ENCODE measurements at regions not wholly inside any gene's neighbourhood (a gene's known extent, or its start where the extent isn't known, plus 50 kb on each side); places are given as distances from the start of the nearest gene placed in this dataset.

DNA sequence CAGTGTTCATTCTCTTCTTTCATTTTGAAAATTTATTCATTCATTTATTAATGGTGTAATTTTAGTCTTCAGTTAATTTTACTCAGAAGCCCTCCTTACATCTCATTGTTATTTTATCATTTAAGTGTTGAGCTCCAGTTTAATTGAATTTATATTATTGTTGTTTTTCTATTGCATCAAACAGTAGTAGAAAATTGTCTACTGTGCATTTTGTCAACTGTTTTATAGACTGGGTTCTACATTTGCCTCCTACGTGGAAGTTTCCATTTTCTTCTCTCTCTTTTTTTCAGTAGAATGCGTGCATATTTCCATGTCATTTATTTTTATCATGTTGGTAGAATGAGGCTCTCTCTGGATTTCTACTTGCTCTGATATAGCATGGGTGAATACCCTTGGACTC lies 487.4 kb downstream of the NR2F2 start:
- Histone ChIP-seq H3K4me3 (ENCODE audit: low read length) (no peak overlapping the region), H3K9me3 (replicated peaks; ENCODE audit: insufficient read depth, low read length) (no peaks in the 10 kb centered on the region), H3K4me1 (ENCODE audit: low read length) (no peaks in the 10 kb centered on the region), H3F3A (ENCODE audit: insufficient read depth, low read length) (no peaks in the 10 kb centered on the region), H3K9me2 (replicated peaks; ENCODE audit: insufficient read depth, low read length) (no peaks in the 10 kb centered on the region), H2AFZ (ENCODE audit: low read length) (no peak overlapping the region), H3K27me3 (replicated peaks; ENCODE audit: insufficient read depth, low read length) (no peaks in the 10 kb centered on the region), H3K4me2 (ENCODE audit: low read depth, low read length) (no peak overlapping the region), H3K79me2 (ENCODE audit: low read length) (no peaks in the 10 kb centered on the region), H3K36me3 (replicated peaks; ENCODE audit: insufficient read depth, low read length) (no peaks in the 10 kb centered on the region), H3K27ac (ENCODE audit: low read length) (no peak overlapping the region), H3K9ac (ENCODE audit: low read length) (no peak overlapping the region), H4K20me1 (ENCODE audit: insufficient read depth, low read length) (no peaks in the 10 kb centered on the region)
- TF ChIP-seq, protein P1, sequence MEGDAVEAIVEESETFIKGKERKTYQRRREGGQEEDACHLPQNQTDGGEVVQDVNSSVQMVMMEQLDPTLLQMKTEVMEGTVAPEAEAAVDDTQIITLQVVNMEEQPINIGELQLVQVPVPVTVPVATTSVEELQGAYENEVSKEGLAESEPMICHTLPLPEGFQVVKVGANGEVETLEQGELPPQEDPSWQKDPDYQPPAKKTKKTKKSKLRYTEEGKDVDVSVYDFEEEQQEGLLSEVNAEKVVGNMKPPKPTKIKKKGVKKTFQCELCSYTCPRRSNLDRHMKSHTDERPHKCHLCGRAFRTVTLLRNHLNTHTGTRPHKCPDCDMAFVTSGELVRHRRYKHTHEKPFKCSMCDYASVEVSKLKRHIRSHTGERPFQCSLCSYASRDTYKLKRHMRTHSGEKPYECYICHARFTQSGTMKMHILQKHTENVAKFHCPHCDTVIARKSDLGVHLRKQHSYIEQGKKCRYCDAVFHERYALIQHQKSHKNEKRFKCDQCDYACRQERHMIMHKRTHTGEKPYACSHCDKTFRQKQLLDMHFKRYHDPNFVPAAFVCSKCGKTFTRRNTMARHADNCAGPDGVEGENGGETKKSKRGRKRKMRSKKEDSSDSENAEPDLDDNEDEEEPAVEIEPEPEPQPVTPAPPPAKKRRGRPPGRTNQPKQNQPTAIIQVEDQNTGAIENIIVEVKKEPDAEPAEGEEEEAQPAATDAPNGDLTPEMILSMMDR (IDR thresholded peaks at IDR 0.05; ENCODE audit: low read length), result no peak
- TF ChIP-seq EZH2phosphoT487 (IDR thresholded peaks at IDR 0.05; ENCODE audit: low read length) (no peak), EZH2 (optimal IDR thresholded peaks at IDR 0.05; ENCODE audit: low read depth, low read length) (no peak)
- no peak for DNase-seq

GRCh38 chr15:96818861-96819260 lies 488.4 kb downstream of the NR2F2 start:
- Histone ChIP-seq H4K20me1 (ENCODE audit: insufficient read depth, low read length) (no peaks in the 10 kb centered on the region), H3K4me2 (ENCODE audit: low read depth, low read length) (no peak overlapping the region), H3F3A (ENCODE audit: insufficient read depth, low read length) (no peaks in the 10 kb centered on the region), H3K4me1 (ENCODE audit: low read length) (no peaks in the 10 kb centered on the region), H3K9me2 (replicated peaks; ENCODE audit: insufficient read depth, low read length) (no peaks in the 10 kb centered on the region), H3K79me2 (ENCODE audit: low read length) (no peaks in the 10 kb centered on the region), H3K9ac (ENCODE audit: low read length) (no peak overlapping the region), H3K27ac (ENCODE audit: low read length) (no peak overlapping the region), H3K9me3 (replicated peaks; ENCODE audit: insufficient read depth, low read length) (no peaks in the 10 kb centered on the region), H3K27me3 (replicated peaks; ENCODE audit: insufficient read depth, low read length) (no peaks in the 10 kb centered on the region), H2AFZ (ENCODE audit: low read length) (no peak overlapping the region), H3K4me3 (ENCODE audit: low read length) (no peak overlapping the region), H3K36me3 (replicated peaks; ENCODE audit: insufficient read depth, low read length) (no peaks in the 10 kb centered on the region)
- DNase-seq, result no peak
- TF ChIP-seq EZH2 (optimal IDR thresholded peaks at IDR 0.05; ENCODE audit: low read depth, low read length) (no peak), EZH2phosphoT487 (IDR thresholded peaks at IDR 0.05; ENCODE audit: low read length) (no peak)
- TF ChIP-seq, protein P1 (IDR thresholded peaks at IDR 0.05; ENCODE audit: low read length), result no peak

GRCh38 chr15:96827981-96828380 lies 497.5 kb downstream of the NR2F2 start:
- no peaks in the 10 kb centered on the region for H3K36me3 ChIP-seq (replicated peaks; ENCODE audit: insufficient read depth, low read length)
- H4K20me1 ChIP-seq (ENCODE audit: insufficient read depth, low read length), result no peaks in the 10 kb centered on the region
- no peaks in the 10 kb centered on the region for H3K9me3 ChIP-seq (replicated peaks; ENCODE audit: insufficient read depth, low read length)
- no peak overlapping the region for H2AFZ ChIP-seq (ENCODE audit: low read length)
- TF ChIP-seq, protein P1 (IDR thresholded peaks at IDR 0.05; ENCODE audit: low read length), result no peak
- TF ChIP-seq EZH2 (optimal IDR thresholded peaks at IDR 0.05; ENCODE audit: low read depth, low read length) (no peak), EZH2phosphoT487 (IDR thresholded peaks at IDR 0.05; ENCODE audit: low read length) (no peak)
- no peak for DNase-seq
- no peak overlapping the region for H3K4me2 ChIP-seq (ENCODE audit: low read depth, low read length)
- H3K4me1 ChIP-seq (ENCODE audit: low read length), result no peaks in the 10 kb centered on the region
- no peaks in the 10 kb centered on the region for H3F3A ChIP-seq (ENCODE audit: insufficient read depth, low read length)
- no peaks in the 10 kb centered on the region for H3K79me2 ChIP-seq (ENCODE audit: low read length)
- no peaks in the 10 kb centered on the region for H3K27me3 ChIP-seq (replicated peaks; ENCODE audit: insufficient read depth, low read length)
- H3K9ac ChIP-seq (ENCODE audit: low read length), result no peak overlapping the region
- H3K9me2 ChIP-seq (replicated peaks; ENCODE audit: insufficient read depth, low read length), result no peaks in the 10 kb centered on the region
- no peak overlapping the region for H3K27ac ChIP-seq (ENCODE audit: low read length)
- H3K4me3 ChIP-seq (ENCODE audit: low read length), result no peak overlapping the region

Data from MM.1S (cell line).